Neural progenitor cell (in vitro differentiated cells): ENCODE measurements at regions not wholly inside any gene's neighbourhood (a gene's known extent, or its start where the extent isn't known, plus 50 kb on each side); places are given as distances from the start of the nearest gene placed in this dataset.

Experiments
- EZH2 ChIP-seq: fragments of 200-600 bp; sonication (generic); IDR thresholded peaks from 2 replicates; pipeline ENCODE4 v1.6.1; 2017; ENCODE audit warnings: antibody characterized with exemption, mild to moderate bottlenecking, moderate library complexity
- TF ChIP-seq, protein P1 (sequence below): fragments of 200-600 bp; sonication (generic); IDR thresholded peaks from 2 replicates; pipeline ENCODE4 v1.5.1; 2017; ENCODE audit warnings: antibody characterized with exemption, mild to moderate bottlenecking

DNA sequence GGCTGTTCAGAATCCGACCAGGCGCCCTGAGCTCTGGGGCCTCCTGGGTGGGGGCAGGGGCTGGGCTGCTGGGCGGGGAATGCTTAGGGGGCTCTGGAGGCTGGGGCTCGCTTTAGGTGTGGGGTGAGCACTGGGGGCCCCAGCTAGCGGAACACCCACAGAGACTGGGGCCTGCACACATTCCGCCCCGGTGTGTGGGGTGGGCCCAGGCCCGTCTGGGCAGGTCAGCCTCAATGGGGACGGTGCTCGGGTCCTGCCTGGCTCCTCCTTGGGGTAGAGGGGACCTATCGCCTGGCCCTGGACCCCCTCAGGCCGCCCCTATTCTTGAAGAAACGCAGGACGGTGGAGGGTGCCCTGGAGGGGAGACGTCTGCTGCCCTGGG lies 364.8 kb downstream of the TMEM121 start:
- TF ChIP-seq, protein P1, sequence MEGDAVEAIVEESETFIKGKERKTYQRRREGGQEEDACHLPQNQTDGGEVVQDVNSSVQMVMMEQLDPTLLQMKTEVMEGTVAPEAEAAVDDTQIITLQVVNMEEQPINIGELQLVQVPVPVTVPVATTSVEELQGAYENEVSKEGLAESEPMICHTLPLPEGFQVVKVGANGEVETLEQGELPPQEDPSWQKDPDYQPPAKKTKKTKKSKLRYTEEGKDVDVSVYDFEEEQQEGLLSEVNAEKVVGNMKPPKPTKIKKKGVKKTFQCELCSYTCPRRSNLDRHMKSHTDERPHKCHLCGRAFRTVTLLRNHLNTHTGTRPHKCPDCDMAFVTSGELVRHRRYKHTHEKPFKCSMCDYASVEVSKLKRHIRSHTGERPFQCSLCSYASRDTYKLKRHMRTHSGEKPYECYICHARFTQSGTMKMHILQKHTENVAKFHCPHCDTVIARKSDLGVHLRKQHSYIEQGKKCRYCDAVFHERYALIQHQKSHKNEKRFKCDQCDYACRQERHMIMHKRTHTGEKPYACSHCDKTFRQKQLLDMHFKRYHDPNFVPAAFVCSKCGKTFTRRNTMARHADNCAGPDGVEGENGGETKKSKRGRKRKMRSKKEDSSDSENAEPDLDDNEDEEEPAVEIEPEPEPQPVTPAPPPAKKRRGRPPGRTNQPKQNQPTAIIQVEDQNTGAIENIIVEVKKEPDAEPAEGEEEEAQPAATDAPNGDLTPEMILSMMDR = no peak
- no peak for TF ChIP-seq EZH2
